Rectal smooth muscle tissue (tissue), 1 donor: ENCODE measurements at regions not wholly inside any gene's neighbourhood (a gene's known extent, or its start where the extent isn't known, plus 50 kb on each side); places are given as distances from the start of the nearest gene placed in this dataset.
"Not testable (repeated sequence)": the region's sequence is repeated elsewhere in the genome, so short reads cannot be mapped to it uniquely, and the experiment has no call there.

Experiments used
- H3K27ac ChIP-seq: one replicate; pipeline ENCODE4 v1.7.0; 2013; ENCODE audit warnings: low read depth, low read length, inconsistent platforms
- H3K27me3 ChIP-seq: one replicate; pipeline ENCODE4 v1.7.0; 2013; ENCODE audit warnings: low read length; ENCODE audit not compliant: control insufficient read depth, insufficient read depth
- H3K36me3 ChIP-seq: one replicate; pipeline ENCODE4 v1.7.0; 2013; ENCODE audit warnings: low read length; ENCODE audit not compliant: control insufficient read depth, insufficient read depth
- H3K4me1 ChIP-seq: one replicate; pipeline ENCODE4 v1.7.0; 2013; ENCODE audit warnings: low read length; ENCODE audit not compliant: control insufficient read depth, insufficient read depth
- H3K4me3 ChIP-seq: one replicate; pipeline ENCODE4 v1.7.0; 2013; ENCODE audit warnings: low read length
- H3K9ac ChIP-seq: one replicate; pipeline ENCODE4 v1.7.0; 2013; ENCODE audit warnings: low read length

DNA sequence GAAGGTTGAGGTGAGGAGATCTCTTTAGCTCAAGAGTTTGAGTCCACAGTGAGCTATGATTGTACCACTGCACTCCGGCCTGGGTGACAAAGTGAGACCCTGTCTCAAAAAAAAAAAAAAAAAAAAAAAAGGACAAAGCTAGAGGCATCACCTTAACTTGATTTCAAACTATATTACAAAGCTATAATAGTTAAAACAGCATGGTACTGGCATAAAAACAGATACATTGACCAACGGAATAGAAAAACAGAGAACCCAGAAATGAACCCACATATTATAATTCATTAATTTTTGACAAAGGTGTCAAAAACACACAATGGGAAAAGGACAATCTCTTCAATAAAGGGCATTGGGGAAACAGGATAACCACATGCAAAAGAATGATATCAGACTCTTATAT, 50.8 kb upstream of the MBOAT1 start:
- Histone ChIP-seq H3K9ac (no peak overlapping the region), H3K27ac (no peak overlapping the region), H3K4me1 (no peaks in the 10 kb centered on the region), H3K36me3 (no peaks in the 10 kb centered on the region), H3K4me3 (no peak overlapping the region), H3K27me3 (no peaks in the 10 kb centered on the region)

DNA sequence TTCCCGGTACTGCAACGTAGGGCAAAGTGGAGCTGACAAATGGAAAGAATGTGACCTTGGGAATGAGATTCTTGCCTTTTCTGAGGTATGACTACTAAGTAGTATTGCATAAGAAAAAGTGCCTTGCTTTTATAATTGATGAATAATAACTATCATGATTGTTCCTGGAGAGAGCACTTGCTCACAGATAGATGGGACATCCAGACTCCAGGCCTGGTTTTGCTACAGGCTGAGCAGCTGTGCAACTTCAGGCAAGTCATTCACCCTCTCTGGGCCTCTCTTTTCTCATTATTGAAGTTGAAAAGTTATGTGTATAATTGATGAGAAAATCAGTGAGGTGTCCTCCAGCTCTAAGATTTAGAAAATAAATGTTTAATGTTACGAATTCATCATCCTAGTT, 53.6 kb upstream of the MBOAT1 start:
- Histone ChIP-seq H3K27me3 (no peaks in the 10 kb centered on the region), H3K4me1 (no peaks in the 10 kb centered on the region), H3K36me3 (no peaks in the 10 kb centered on the region), H3K27ac (no peak overlapping the region), H3K4me3 (no peak overlapping the region), H3K9ac (no peak overlapping the region)

DNA sequence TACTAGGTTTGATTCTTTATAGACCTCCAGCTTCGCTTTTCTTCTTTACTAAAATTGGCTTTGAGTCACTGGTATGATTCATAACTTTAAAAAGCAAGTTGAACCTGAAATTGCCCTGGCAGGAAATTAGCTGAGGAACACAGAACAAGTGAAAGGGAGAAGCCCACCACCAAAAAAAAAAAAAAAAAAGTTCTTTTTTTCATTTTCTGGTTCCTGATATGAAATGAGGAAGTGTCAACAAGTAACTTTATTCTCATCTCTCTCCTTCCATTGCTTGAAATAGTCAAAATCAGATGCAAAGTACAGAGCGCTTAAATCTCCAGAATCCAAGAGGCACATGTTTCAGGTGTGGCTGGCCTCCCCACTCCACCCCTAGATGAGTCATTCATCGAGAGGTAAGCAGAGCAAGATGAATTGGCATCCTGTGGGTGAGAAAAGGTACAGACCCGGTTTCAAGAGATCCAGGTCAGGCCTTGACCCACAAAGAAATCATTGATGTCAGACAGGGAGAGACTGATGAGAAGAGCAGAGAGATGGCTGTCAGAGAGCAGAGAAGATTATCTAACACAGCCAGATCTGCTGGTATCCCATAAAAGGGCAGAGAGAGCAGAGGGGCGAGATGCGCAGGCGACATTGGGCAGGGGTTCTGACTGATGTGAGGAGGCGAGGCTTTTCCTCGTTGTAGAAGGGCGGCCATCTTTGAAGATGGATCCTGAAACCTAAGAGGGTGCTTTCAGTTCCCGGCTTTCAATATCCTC, 54.8 kb upstream of the MBOAT1 start:
- H3K27me3 ChIP-seq: no peaks in the 10 kb centered on the region
- H3K4me3 ChIP-seq: no peak overlapping the region
- no peak overlapping the region for H3K9ac ChIP-seq
- H3K27ac ChIP-seq: no peak overlapping the region
- H3K4me1 ChIP-seq: no peaks in the 10 kb centered on the region
- H3K36me3 ChIP-seq: no peaks in the 10 kb centered on the region

DNA sequence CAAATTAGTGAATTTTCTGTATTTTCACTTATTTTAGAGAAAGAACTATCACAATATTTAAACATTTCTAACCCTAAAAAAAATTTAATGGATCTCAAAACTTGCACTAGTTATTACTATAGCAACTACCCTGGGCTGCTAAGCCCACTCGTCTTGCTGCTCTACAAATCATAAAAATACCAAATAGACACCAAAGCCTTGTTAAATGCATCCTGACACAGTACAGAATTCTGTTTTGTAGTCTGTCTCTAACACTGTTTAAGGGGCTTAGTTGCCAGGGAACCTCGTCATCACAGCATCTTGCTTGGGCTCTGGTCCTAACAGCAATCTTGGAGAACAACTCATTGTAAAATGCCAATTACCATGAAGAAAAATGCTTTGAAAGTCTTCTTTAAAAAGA, 56.9 kb upstream of the MBOAT1 start:
- Histone ChIP-seq H3K9ac (no peak overlapping the region), H3K4me1 (no peaks in the 10 kb centered on the region), H3K4me3 (no peak overlapping the region), H3K36me3 (no peaks in the 10 kb centered on the region), H3K27me3 (no peaks in the 10 kb centered on the region), H3K27ac (no peak overlapping the region)

DNA sequence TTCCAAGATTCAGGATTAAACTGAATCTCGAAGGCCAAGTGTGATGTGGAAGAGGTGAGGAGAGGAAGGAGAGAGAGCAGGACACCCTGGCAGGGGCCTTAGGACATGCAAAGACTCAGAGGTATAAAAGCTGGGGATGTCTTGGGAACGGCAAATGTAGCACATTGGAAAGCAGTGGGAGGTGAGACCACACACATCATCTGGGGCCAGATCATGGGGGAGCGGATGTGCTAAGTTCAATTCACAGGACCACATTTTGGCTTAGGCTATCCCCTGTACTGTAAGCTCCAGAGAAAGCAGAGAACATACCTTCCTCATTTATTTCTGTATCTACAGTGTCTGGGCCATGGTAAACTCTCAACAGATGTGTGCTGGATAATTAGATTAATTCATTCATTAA, 59.5 kb upstream of the MBOAT1 start:
- Histone ChIP-seq H3K27ac (no peak overlapping the region), H3K27me3 (no peaks in the 10 kb centered on the region), H3K9ac (no peak overlapping the region), H3K4me3 (no peak overlapping the region), H3K4me1 (no peaks in the 10 kb centered on the region), H3K36me3 (no peaks in the 10 kb centered on the region)

DNA sequence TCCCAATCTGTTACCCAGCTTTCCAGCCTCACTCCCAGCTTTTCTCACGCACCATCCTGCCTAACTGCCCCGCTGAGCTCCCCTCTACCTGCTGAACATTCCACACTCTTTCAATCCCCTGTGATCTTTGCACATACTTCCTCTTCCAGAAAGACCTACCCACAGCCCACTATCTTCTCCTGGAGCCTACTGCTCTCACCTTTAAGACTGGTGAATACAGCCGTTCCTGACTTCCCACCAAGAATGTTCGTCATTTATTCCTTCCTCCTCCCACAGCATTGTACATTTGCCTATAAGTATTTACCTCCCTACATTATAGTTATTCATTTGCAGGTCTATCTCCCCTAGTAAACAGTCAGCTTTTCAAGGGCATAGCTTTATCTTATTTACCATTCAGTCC, 61.9 kb upstream of the MBOAT1 start:
- Histone ChIP-seq H3K36me3 (no peaks in the 10 kb centered on the region), H3K27me3 (no peaks in the 10 kb centered on the region), H3K4me1 (no peaks in the 10 kb centered on the region), H3K9ac (no peak overlapping the region), H3K4me3 (no peak overlapping the region), H3K27ac (no peak overlapping the region)

DNA sequence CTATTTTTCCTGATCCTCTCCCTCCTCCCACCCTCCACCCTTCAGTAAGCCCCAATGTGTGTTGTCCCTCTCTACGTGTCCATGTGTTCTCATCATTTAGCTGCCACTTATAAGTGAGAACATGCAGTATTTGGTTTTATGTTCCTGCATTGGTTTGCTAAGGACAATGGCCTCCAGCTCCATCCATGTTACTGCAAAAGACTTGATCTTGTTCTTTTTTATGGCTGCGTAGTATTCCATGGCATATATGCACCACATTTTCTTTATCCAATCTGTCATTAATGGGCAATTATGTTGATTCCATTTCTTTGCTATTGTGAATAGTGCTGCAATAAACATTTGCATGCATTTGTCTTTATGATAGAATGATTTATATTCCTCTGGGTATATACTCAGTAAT, 63.6 kb upstream of the MBOAT1 start:
- not testable (repeated sequence) for H3K36me3 ChIP-seq, H3K9ac ChIP-seq, H3K27me3 ChIP-seq, H3K4me3 ChIP-seq, H3K4me1 ChIP-seq, H3K27ac ChIP-seq

DNA sequence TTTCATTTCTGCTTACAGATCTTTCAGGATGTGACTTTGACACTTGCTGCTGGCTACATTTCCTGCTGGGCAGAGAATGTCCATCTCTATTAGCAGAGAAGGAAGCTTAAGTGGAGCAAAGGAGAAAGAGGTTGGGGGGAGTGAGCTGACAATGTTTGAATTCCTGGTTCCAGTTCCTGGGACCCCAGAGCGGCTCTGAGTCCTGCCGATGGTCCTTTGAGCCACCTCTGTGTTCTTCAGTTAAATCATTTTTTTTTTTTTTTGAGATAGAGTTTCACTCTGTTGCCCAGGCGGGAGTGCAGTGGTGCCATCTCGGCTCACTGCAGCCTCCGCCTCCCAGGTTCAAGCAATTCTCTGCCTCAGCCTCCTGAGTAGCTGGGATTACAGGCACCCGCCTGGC, 65.5 kb upstream of the MBOAT1 start:
- H3K36me3 ChIP-seq, H3K27ac ChIP-seq, H3K4me1 ChIP-seq, H3K27me3 ChIP-seq, H3K4me3 ChIP-seq, H3K9ac ChIP-seq: not testable (repeated sequence)

DNA sequence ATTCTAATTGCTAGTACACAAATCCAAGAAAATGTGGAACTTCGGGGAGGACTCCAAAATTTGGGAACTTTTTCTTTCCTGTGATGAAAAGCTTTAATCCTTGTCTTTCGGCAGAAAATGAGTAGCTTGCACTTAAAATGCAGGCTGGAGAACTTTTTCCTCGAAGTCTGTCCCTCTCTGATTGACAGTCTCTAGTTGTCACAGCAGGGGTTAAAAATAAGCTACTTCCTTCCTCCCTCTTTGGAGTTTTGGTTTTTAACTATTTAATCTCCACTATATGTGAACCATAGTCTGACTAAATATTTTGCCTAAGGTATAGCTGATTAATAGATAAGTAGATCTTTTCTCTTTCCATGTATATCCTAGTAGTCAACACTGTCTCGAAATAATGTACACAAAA, 66.8 kb upstream of the MBOAT1 start:
- Histone ChIP-seq H3K9ac (no peak overlapping the region), H3K36me3 (no peaks in the 10 kb centered on the region), H3K27ac (no peak overlapping the region), H3K4me1 (no peaks in the 10 kb centered on the region), H3K27me3 (no peaks in the 10 kb centered on the region), H3K4me3 (no peak overlapping the region)

DNA sequence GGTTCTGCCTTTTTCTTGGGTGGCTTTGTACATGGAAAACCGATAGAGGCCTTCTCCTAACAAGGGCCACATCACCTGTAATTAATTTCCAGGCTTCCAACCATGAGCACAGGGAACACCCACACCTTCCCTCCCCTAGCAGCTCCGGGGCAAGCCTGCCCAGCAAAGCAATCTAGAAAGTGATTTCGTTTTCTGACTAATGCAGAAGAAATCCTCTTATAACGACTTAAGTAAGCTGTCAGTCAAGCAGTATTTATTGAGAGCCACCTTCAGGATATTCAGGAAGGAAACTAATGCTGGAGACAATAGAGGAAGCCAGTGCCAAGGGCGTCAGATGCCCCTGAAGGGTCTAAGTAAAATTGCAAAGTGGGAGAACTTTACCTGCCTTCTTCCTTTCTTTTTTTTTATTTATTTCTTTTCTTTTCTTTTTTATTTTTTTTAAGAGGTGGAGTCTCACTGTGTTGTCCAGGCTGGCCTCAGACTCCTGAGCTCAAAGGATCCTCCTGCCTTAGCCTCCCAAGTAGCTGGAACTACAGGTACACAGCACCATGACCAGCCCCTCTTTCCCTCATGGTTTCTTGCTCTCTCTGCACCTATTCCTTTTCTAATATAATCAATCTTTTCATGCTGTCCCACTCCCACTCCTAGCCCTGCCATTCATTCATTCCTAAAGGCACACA, 67.5 kb upstream of the MBOAT1 start:
- no peak overlapping the region for H3K27ac ChIP-seq
- no peaks in the 10 kb centered on the region for H3K36me3 ChIP-seq
- H3K4me1 ChIP-seq: no peaks in the 10 kb centered on the region
- H3K9ac ChIP-seq: no peak overlapping the region
- H3K27me3 ChIP-seq: no peaks in the 10 kb centered on the region
- no peak overlapping the region for H3K4me3 ChIP-seq

DNA sequence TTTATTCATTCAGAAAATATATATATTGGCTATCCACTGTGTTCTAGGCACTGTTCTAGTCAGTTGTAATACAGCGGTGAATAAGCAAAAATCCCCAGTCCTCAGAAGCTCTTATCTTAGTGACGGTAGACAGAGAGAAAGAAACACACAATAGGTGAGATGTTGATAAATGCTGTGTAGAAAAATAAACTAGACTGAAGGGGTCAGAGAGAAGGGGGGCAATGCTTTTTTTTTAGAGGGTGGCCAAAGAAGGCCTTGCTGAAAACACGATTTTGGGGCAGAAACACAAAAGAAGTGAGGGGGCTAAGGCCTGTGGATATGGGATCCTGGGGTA, 68.0 kb upstream of the MBOAT1 start:
- Histone ChIP-seq H3K27ac (no peak overlapping the region), H3K27me3 (no peaks in the 10 kb centered on the region), H3K9ac (no peak overlapping the region), H3K36me3 (no peaks in the 10 kb centered on the region), H3K4me1 (no peaks in the 10 kb centered on the region), H3K4me3 (no peak overlapping the region)

DNA sequence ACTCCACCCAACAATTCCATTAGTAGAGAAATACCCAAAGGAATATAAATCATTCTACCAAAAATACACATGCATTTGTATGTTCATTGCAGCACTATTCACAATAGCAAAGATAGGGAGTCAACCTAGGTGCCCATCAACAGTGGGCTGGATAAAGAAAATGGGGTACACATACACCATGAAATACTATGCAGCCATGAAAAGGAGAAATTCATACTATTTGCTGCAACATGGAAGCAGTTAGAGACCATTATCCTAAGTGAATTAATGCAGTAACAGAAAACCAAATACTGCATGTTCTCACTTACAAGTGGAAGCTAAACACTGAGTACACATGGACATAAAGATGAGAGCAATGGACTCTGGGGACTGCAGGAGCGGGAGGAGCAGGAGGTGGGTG, 72.4 kb upstream of the MBOAT1 start:
- no peak overlapping the region for H3K4me3 ChIP-seq
- no peaks in the 10 kb centered on the region for H3K27me3 ChIP-seq
- H3K4me1 ChIP-seq: no peaks in the 10 kb centered on the region
- H3K27ac ChIP-seq: no peak overlapping the region
- H3K36me3 ChIP-seq: no peaks in the 10 kb centered on the region
- H3K9ac ChIP-seq: no peak overlapping the region

DNA sequence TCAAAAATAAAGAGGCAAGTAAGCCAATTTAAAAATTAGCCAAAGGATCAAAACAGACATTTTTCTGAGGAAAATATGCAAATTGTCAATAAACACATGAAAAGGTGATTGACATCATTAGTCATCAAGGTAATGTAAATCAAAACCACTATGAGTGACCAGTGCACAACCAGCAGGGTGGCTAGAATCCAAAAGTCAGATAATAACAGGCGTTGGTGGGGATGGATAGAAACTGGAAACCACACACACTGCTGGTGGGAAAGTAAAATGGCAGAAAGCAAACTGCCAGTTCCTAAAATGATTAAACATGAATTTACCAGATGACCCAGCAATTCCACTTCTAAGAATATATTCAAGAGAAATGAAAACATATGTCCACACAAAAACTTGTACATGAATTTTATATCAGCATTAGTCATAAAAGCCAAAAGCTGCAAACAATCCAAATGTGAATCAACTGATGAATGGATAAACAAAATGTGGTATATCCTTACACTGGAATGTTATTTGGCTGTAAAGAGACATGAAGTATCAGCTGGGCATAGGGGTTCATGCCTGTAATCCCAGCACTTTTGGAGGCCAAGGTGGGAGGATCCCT, 74.8 kb upstream of the MBOAT1 start:
- H3K36me3 ChIP-seq: no peaks in the 10 kb centered on the region
- no peak overlapping the region for H3K4me3 ChIP-seq
- no peaks in the 10 kb centered on the region for H3K4me1 ChIP-seq
- H3K27me3 ChIP-seq: no peaks in the 10 kb centered on the region
- no peak overlapping the region for H3K9ac ChIP-seq
- no peak overlapping the region for H3K27ac ChIP-seq
